H1 (cell line): ENCODE measurements at regions not wholly inside any gene's neighbourhood (a gene's known extent, or its start where the extent isn't known, plus 50 kb on each side); places are given as distances from the start of the nearest gene placed in this dataset.

Experiments
- CTCF ChIA-PET: fragments of 300-600 bp; sonication (Branson Sonifier 250); formaldehyde crosslinking; loops from one replicate; lab custom pipeline; 2021; ENCODE audit not compliant: partially characterized antibody; lab: Charles Lee
- POLR2A ChIA-PET: fragments of 300-600 bp; sonication (Branson Sonifier 250); formaldehyde crosslinking; loops from one replicate; lab custom pipeline; 2021; ENCODE audit warnings: inconsistent platforms; ENCODE audit not compliant: partially characterized antibody; lab: Charles Lee
- DNase-seq, 2 experiments: peaks; one replicate each; pipeline versions ENCODE4 v3.0.0 to v3.0.0-alpha.2; 2010 to 2022; ENCODE audit warnings: low spot score in 2 of 2, low read depth in 1 of 2, mixed read lengths in 1 of 2
- FAIRE-seq: peaks from 2 replicates; lab custom pipeline; 2011; peaks lifted over from hg19 to GRCh38; lab: Jason Lieb, UNC
- H2AFZ ChIP-seq: 2 replicates; pipeline ENCODE4 v1.8.1; 2012; ENCODE audit warnings: low read length, inconsistent platforms
- H2AK5ac ChIP-seq: 2 replicates; pipeline ENCODE4 v1.6.1; 2013; ENCODE audit warnings: low read depth, low read length
- H2BK120ac ChIP-seq: replicated peaks from 2 replicates; pipeline ENCODE3; 2013; ENCODE audit warnings: low read depth, low read length, inconsistent platforms
- H2BK12ac ChIP-seq: 2 replicates; pipeline ENCODE4 v1.6.1; 2013; ENCODE audit warnings: low read depth, low read length
- H2BK15ac ChIP-seq: 2 replicates; pipeline ENCODE4 v1.6.1; 2013; ENCODE audit warnings: low read length
- H2BK20ac ChIP-seq: 2 replicates; pipeline ENCODE4 v1.6.1; 2013; ENCODE audit warnings: low read length
- H2BK5ac ChIP-seq: 2 replicates; pipeline ENCODE4 v1.6.1; 2013; ENCODE audit warnings: low read depth, low read length
- H3K14ac ChIP-seq: 2 replicates; pipeline ENCODE4 v1.6.1; 2013; ENCODE audit warnings: inconsistent platforms; ENCODE audit not compliant: insufficient read length
- H3K18ac ChIP-seq: 2 replicates; pipeline ENCODE4 v1.6.1; 2013; ENCODE audit warnings: low read length; ENCODE audit errors: extremely low read depth
- H3K23ac ChIP-seq: 2 replicates; pipeline ENCODE4 v1.6.1; 2013; ENCODE audit warnings: inconsistent platforms; ENCODE audit not compliant: insufficient read length
- H3K23me2 ChIP-seq: 2 replicates; pipeline ENCODE4 v1.6.1; 2013; ENCODE audit warnings: low read depth, low read length
- H3K27ac ChIP-seq: 2 replicates; pipeline ENCODE4 v1.6.1; 2011; ENCODE audit warnings: low read depth, low read length, inconsistent platforms
- H3K27me3 ChIP-seq, 4 experiments: replicated peaks in 1 of 4; 1 replicate in 1 of 4; 2 replicates in 3 of 4; pipeline versions ENCODE4 v1.6.1 to v1.8.1; 2011 to 2013; ENCODE audit warnings: low read length in 3 of 4, mild to moderate bottlenecking in 3 of 4, inconsistent platforms in 2 of 4, mixed read lengths in 2 of 4, moderate library complexity in 1 of 4; ENCODE audit not compliant: control insufficient read depth in 3 of 4, insufficient read depth in 3 of 4; ENCODE audit errors: extremely low read depth in 1 of 4
- H3K36me3 ChIP-seq, 4 experiments: 2 replicates each; pipeline versions ENCODE4 v1.6.1 to v1.8.1; 2011 to 2013; ENCODE audit warnings: mild to moderate bottlenecking in 4 of 4, low read length in 3 of 4, moderate library complexity in 2 of 4, control low read depth in 1 of 4, inconsistent platforms in 1 of 4; ENCODE audit not compliant: insufficient read depth in 4 of 4, control insufficient read depth in 2 of 4
- H3K4ac ChIP-seq: replicated peaks from 2 replicates; pipeline ENCODE3; 2013; ENCODE audit warnings: low read length, low read depth, mixed read lengths, inconsistent platforms; ENCODE audit not compliant: insufficient read length
- H3K4me1 ChIP-seq, 4 experiments: replicated peaks in 1 of 4; 1 replicate in 1 of 4; 2 replicates in 3 of 4; pipeline versions ENCODE4 v1.6.1 to v1.8.1; 2011 to 2013; ENCODE audit warnings: low read length in 3 of 4, inconsistent platforms in 2 of 4, mixed read lengths in 1 of 4; ENCODE audit not compliant: insufficient read depth in 4 of 4, control insufficient read depth in 3 of 4
- H3K4me2 ChIP-seq, 2 experiments: 2 replicates each; pipeline versions ENCODE4 v1.6.1 to v1.8.1; 2011 to 2013; ENCODE audit warnings: low read depth in 2 of 2, low read length in 2 of 2, control low read depth in 1 of 2, inconsistent platforms in 1 of 2, mild to moderate bottlenecking in 1 of 2; ENCODE audit not compliant: insufficient read depth in 1 of 2
- H3K4me3 ChIP-seq, 4 experiments: fragments of 200-600, 300-600 bp in 1 of 4; sonication (generic), shearing (Covaris generic), sonication (Bioruptor Twin) in 1 of 4; 2 replicates each; pipeline versions ENCODE4 v1.5.1 to v1.8.1; 2011 to 2016; ENCODE audit warnings: low read length in 4 of 4, low read depth in 3 of 4, control low read depth in 2 of 4, inconsistent platforms in 2 of 4, mild to moderate bottlenecking in 2 of 4, mixed read lengths in 1 of 4, moderate library complexity in 1 of 4; ENCODE audit not compliant: insufficient read depth in 2 of 4; ENCODE audit errors: extremely low read depth in 1 of 4
- H3K56ac ChIP-seq: replicated peaks from 2 replicates; pipeline ENCODE3; 2013; ENCODE audit warnings: low read depth, mild to moderate bottlenecking, mixed read lengths, low read length, inconsistent platforms; ENCODE audit not compliant: insufficient read length
- H3K79me1 ChIP-seq: 2 replicates; pipeline ENCODE4 v1.6.1; 2013; ENCODE audit warnings: low read depth, low read length, control low read depth
- H3K79me2 ChIP-seq, 2 experiments: 2 replicates each; pipeline versions ENCODE4 v1.6.1 to v1.8.1; 2012 to 2013; ENCODE audit warnings: low read length in 2 of 2, mild to moderate bottlenecking in 2 of 2, inconsistent platforms in 1 of 2; ENCODE audit not compliant: insufficient read depth in 2 of 2, control insufficient read depth in 1 of 2
- H3K9ac ChIP-seq, 4 experiments: replicated peaks in 1 of 4; 1 replicate in 1 of 4; 2 replicates in 3 of 4; pipeline versions ENCODE4 v1.6.1 to v1.8.1; 2011 to 2013; ENCODE audit warnings: low read depth in 3 of 4, low read length in 3 of 4, control low read depth in 2 of 4, mild to moderate bottlenecking in 2 of 4, moderate library complexity in 2 of 4, inconsistent platforms in 1 of 4; ENCODE audit errors: extremely low read depth in 1 of 4
- H3K9me3 ChIP-seq, 2 experiments: 2 replicates each; pipeline versions ENCODE4 v1.6.1 to v1.8.1; 2012 to 2013; ENCODE audit warnings: mild to moderate bottlenecking in 2 of 2, moderate library complexity in 2 of 2, control low read depth in 1 of 2, inconsistent platforms in 1 of 2, low read depth in 1 of 2, low read length in 1 of 2, mixed read lengths in 1 of 2; ENCODE audit not compliant: insufficient read depth in 2 of 2
- H4K20me1 ChIP-seq, 2 experiments: replicated peaks in 1 of 2; 2 replicates each; pipeline versions ENCODE3 to v1.8.1; 2011 to 2013; ENCODE audit warnings: inconsistent platforms in 2 of 2, low read length in 2 of 2, mild to moderate bottlenecking in 1 of 2; ENCODE audit not compliant: insufficient read depth in 2 of 2, control insufficient read depth in 1 of 2
- H4K5ac ChIP-seq: 2 replicates; pipeline ENCODE4 v1.6.1; 2013; ENCODE audit warnings: low read length, low read depth, mixed read lengths, inconsistent platforms; ENCODE audit not compliant: insufficient read length
- H4K8ac ChIP-seq: 2 replicates; pipeline ENCODE4 v1.8.0; 2013; ENCODE audit warnings: mild to moderate bottlenecking, moderate library complexity, low read length, inconsistent platforms; ENCODE audit not compliant: insufficient read depth; ENCODE audit errors: extremely low read depth
- H4K91ac ChIP-seq: replicated peaks from 2 replicates; pipeline ENCODE3; 2013; ENCODE audit warnings: low read length, mixed read lengths, inconsistent platforms; ENCODE audit not compliant: insufficient read length
- BACH1 ChIP-seq: IDR thresholded peaks from 2 replicates; pipeline ENCODE4 v1.6.1; 2012; ENCODE audit warnings: low read length, improper control_type of control experiment
- BRCA1 ChIP-seq: IDR thresholded peaks from 2 replicates; pipeline ENCODE4 v1.6.1; 2012; ENCODE audit warnings: low read depth, low read length, improper control_type of control experiment
- CTBP2 ChIP-seq: IDR thresholded peaks from 2 replicates; pipeline ENCODE4 v1.7.0; 2011; ENCODE audit warnings: borderline replicate concordance, mild to moderate bottlenecking, moderate library complexity, mixed read lengths, low read length; ENCODE audit not compliant: insufficient read depth, insufficient read length
- GABPA ChIP-seq: IDR thresholded peaks from 2 replicates; pipeline ENCODE4 v1.6.1; 2011; ENCODE audit warnings: mild to moderate bottlenecking, low read length, moderate library complexity, borderline replicate concordance; ENCODE audit not compliant: insufficient read depth
- JUN ChIP-seq: IDR thresholded peaks from 2 replicates; pipeline ENCODE4 v1.6.1; 2011; ENCODE audit warnings: low read depth, mild to moderate bottlenecking, improper control_type of control experiment, low read length
- KDM4A ChIP-seq: IDR thresholded peaks from one replicate; pipeline ENCODE4 v1.7.1; 2012; ENCODE audit warnings: low read depth, mild to moderate bottlenecking, moderate library complexity, low read length, inconsistent platforms; ENCODE audit not compliant: severe bottlenecking
- NRF1 ChIP-seq: IDR thresholded peaks from 2 replicates; pipeline ENCODE4 v1.6.1; 2011; ENCODE audit warnings: mild to moderate bottlenecking, low read depth, low read length, improper control_type of control experiment
- RBBP5 ChIP-seq: IDR thresholded peaks from 2 replicates; pipeline ENCODE4 v1.7.1; 2012; ENCODE audit warnings: low read depth, mild to moderate bottlenecking, inconsistent platforms, low read length, moderate library complexity, borderline replicate concordance
- RXRA ChIP-seq: IDR thresholded peaks from 2 replicates; pipeline ENCODE4 v1.6.1; 2011; ENCODE audit warnings: low read depth, mild to moderate bottlenecking, low read length, moderate library complexity; ENCODE audit not compliant: insufficient read depth
- SP4 ChIP-seq: IDR thresholded peaks from 2 replicates; pipeline ENCODE4 v1.6.1; 2012; ENCODE audit warnings: low read length, inconsistent platforms
- USF2 ChIP-seq: IDR thresholded peaks from 2 replicates; pipeline ENCODE4 v1.6.1; 2011; ENCODE audit warnings: low read length, improper control_type of control experiment
- WGBS, 2 experiments: shearing (Covaris generic) in 1 of 2; methylation state at CpG; one replicate each; pipeline versions ENCODE4 v1.1.6 to v1.1.7; 2013 to 2015; ENCODE audit warnings: low lambda C conversion rate in 2 of 2, mixed read lengths in 2 of 2, inconsistent platforms in 1 of 2, low coverage in 1 of 2, missing lambda C conversion rate in 1 of 2; ENCODE audit not compliant: insufficient replicate concordance in 2 of 2, insufficient coverage in 1 of 2, insufficient read length in 1 of 2; ENCODE audit errors: extremely low coverage in 1 of 2, missing lambda C conversion rate in 1 of 2; 5-methylcytosine and 5-hydroxymethylcytosine counted together

GRCh38 chr2:42935692-42936671 is 143.6 kb upstream of the HAAO start:
- WGBS, 2 experiments, result 81% methylated on average over 13 of the region's 13 CpGs; no CpG with 5 or more reads in 1 of the 2 experiments
- TF ChIP-seq GABPA, result no peak
- TF ChIP-seq SP4, result no peak
- no peak for TF ChIP-seq CTBP2
- TF ChIP-seq RXRA, result no peak
- TF ChIP-seq KDM4A, result no peak
- no peak for TF ChIP-seq NRF1
- no peak for TF ChIP-seq BRCA1
- TF ChIP-seq BACH1, result no peak
- TF ChIP-seq RBBP5, result no peak
- TF ChIP-seq USF2, result no peak
- TF ChIP-seq JUN, result no peak

More at GRCh38 chr2:42935692-42936671, 143.6 kb upstream of the HAAO start:
- H3K36me3 ChIP-seq, result no peaks in the 10 kb centered on the region
- H3K9ac ChIP-seq, result no peak overlapping the region
- no peak overlapping the region for H3K18ac ChIP-seq
- H2BK12ac ChIP-seq, result no peak overlapping the region
- no peak overlapping the region for H3K23ac ChIP-seq
- no peak overlapping the region; the same call in 1 of the 2 replicates for H2BK5ac ChIP-seq
- no peak overlapping the region for H4K8ac ChIP-seq
- peaks cover 2 to 11% (median 6%) of the 10 kb centered on the region in 4 experiments for H3K4me1 ChIP-seq
- no peak overlapping the region for H3K14ac ChIP-seq
- peak overlapping the region; percentile 25 for H4K91ac ChIP-seq
- no peak overlapping the region for H2BK120ac ChIP-seq
- no peak overlapping the region for H2AK5ac ChIP-seq
- H3K56ac ChIP-seq, result no peak overlapping the region
- H3K23me2 ChIP-seq, result no peaks in the 10 kb centered on the region
- CTCF ChIA-PET, result interaction anchor here (0.6 to 13.3 kb wide), 9 partner anchors 8 to 299 kb away, joined by 3 to 217 read pairs (median 4); no protein-coding TSS in a partner anchor
- no peaks in the 10 kb centered on the region for H3K79me1 ChIP-seq
- no peaks in the 10 kb centered on the region for H3K9me3 ChIP-seq
- no peak overlapping the region for H3K27ac ChIP-seq
- H2BK15ac ChIP-seq, result no peak overlapping the region
- no peaks in the 10 kb centered on the region for H4K20me1 ChIP-seq
- H2BK20ac ChIP-seq, result no peak overlapping the region
- no peaks in the 10 kb centered on the region for H3K27me3 ChIP-seq
- H3K4ac ChIP-seq, result no peak overlapping the region
- no peak overlapping the region for H2AFZ ChIP-seq
- H3K4me2 ChIP-seq, result no peak overlapping the region
- POLR2A ChIA-PET, result no interaction called here
- H3K79me2 ChIP-seq, result no peaks in the 10 kb centered on the region
- no peak for FAIRE-seq
- DNase-seq, result no peak
- H3K4me3 ChIP-seq, result no peak overlapping the region
- no peak overlapping the region for H4K5ac ChIP-seq
